Right cardiac atrium (tissue), 5 donors: ENCODE measurements at regions not wholly inside any gene's neighbourhood (a gene's known extent, or its start where the extent isn't known, plus 50 kb on each side); places are given as distances from the start of the nearest gene placed in this dataset.

Experiments used
- ATAC-seq, 2 donors: fragments of 200-7000 bp; cut with Tn5 transposase; one replicate each; pipeline versions ENCODE4 v1.8.0 to v1.9.1; 2020; ENCODE audit warnings: moderate library complexity in 2 of 2, mild to moderate bottlenecking in 1 of 2
- DNase-seq, 3 donors: peaks; one replicate each; pipeline ENCODE4 v3.0.0-alpha.2; 2020
- H3K27ac ChIP-seq: one replicate; pipeline ENCODE4 v1.5.1; 2013; ENCODE audit warnings: mild to moderate bottlenecking, low read length, control low read depth, moderate library complexity
- H3K27me3 ChIP-seq: one replicate; pipeline ENCODE4 v1.6.1; 2013; ENCODE audit not compliant: control insufficient read depth, insufficient read depth
- H3K4me1 ChIP-seq: one replicate; pipeline ENCODE4 v1.6.1; 2013; ENCODE audit warnings: low read length; ENCODE audit not compliant: control insufficient read depth, insufficient read depth
- H3K4me3 ChIP-seq: one replicate; pipeline ENCODE4 v1.5.1; 2013; ENCODE audit warnings: low read length, control low read depth
- H3K9me3 ChIP-seq: one replicate; pipeline ENCODE4 v1.6.1; 2013; ENCODE audit warnings: low read length; ENCODE audit not compliant: control insufficient read depth
- WGBS: extraction: QIAGEN DNeasy Blood & Tissue Kit; methylation state at CpG from one replicate; pipeline ENCODE4 v1.1.7; 2013; 5-methylcytosine and 5-hydroxymethylcytosine counted together
- intact Hi-C, 4 donors: fragments of 100-400 bp; cut with DNase I; formaldehyde crosslinking; loops; one replicate each; pipeline versions ENCODE4 v1.11.0 to v1.14.0; 2022 to 2023
- donor health status: healthy with polysubstance abuse.
- donor health status: DM: no; HTN: yes; CAD: no.
- donor health status: DM: no; HTN: no; CAD: no.
- donor health status: DM: no; HTN: yes; CAD: no; lungs with severe emphysema.
- donor health status: DM: yes; HTN: yes; CAD: no.

GRCh38 chr4:104418286-104418685, 76.4 kb downstream of the CXXC4 start:
- intact Hi-C loops = no loop called here
- DNase-seq = no peak
- ATAC-seq = no peak
- H3K27ac ChIP-seq = no peak overlapping the region
- H3K4me1 ChIP-seq = no peaks in the 10 kb centered on the region
- no peaks in the 10 kb centered on the region for H3K9me3 ChIP-seq
- no peaks in the 10 kb centered on the region for H3K27me3 ChIP-seq
- H3K4me3 ChIP-seq = no peak overlapping the region
- WGBS = 91% methylated on average over 2 of the region's 2 CpGs

- intact Hi-C loops = no loop called here
- Histone ChIP-seq H3K4me3 (no peak overlapping the region), H3K27me3 (no peaks in the 10 kb centered on the region), H3K9me3 (no peaks in the 10 kb centered on the region), H3K27ac (no peak overlapping the region), H3K4me1 (no peaks in the 10 kb centered on the region)
- no peak for DNase-seq
- 91% methylated on average over 3 of the region's 3 CpGs for WGBS
- no peak for ATAC-seq
Measured at GRCh38 chr4:104417357-104417882, 77.3 kb downstream of the CXXC4 start.

GRCh38 chr4:104416725-104417356, 77.9 kb downstream of the CXXC4 start:
- H3K27ac ChIP-seq = no peak overlapping the region
- H3K4me3 ChIP-seq = no peak overlapping the region
- DNase-seq (no peak), ATAC-seq (no peak)
- H3K4me1 ChIP-seq = no peaks in the 10 kb centered on the region
- intact Hi-C loops = no loop called here
- H3K9me3 ChIP-seq = no peaks in the 10 kb centered on the region
- H3K27me3 ChIP-seq = no peaks in the 10 kb centered on the region

- intact Hi-C loops = no loop called here
Measured at GRCh38 chr4:104413487-104413886, 81.2 kb downstream of the CXXC4 start.

GRCh38 chr4:104412344-104412743, 82.3 kb downstream of the CXXC4 start:
- Histone ChIP-seq H3K27me3 (no peaks in the 10 kb centered on the region), H3K4me3 (no peak overlapping the region), H3K9me3 (no peaks in the 10 kb centered on the region), H3K4me1 (no peaks in the 10 kb centered on the region), H3K27ac (no peak overlapping the region)
- DNase-seq (no peak), ATAC-seq (no peak)
- intact Hi-C loops = no loop called here

More at GRCh38 chr4:104413487-104413886, 81.2 kb downstream of the CXXC4 start:
- no peak overlapping the region for H3K27ac ChIP-seq
- no peaks in the 10 kb centered on the region for H3K9me3 ChIP-seq
- H3K4me3 ChIP-seq = no peak overlapping the region
- ATAC-seq (no peak), DNase-seq (no peak)
- no peaks in the 10 kb centered on the region for H3K27me3 ChIP-seq
- H3K4me1 ChIP-seq = no peaks in the 10 kb centered on the region

- no peak for ATAC-seq
- H3K27me3 ChIP-seq = no peaks in the 10 kb centered on the region
- intact Hi-C loops = no loop called here
- no peak overlapping the region for H3K4me3 ChIP-seq
- no peaks in the 10 kb centered on the region for H3K4me1 ChIP-seq
- H3K27ac ChIP-seq = no peak overlapping the region
- WGBS = 98% methylated on average over 2 of the region's 2 CpGs
- no peak for DNase-seq
- no peaks in the 10 kb centered on the region for H3K9me3 ChIP-seq
Measured at GRCh38 chr4:104411502-104411901, 83.2 kb downstream of the CXXC4 start.

- Histone ChIP-seq H3K9me3 (no peaks in the 10 kb centered on the region), H3K4me3 (no peak overlapping the region), H3K27me3 (no peaks in the 10 kb centered on the region), H3K4me1 (no peaks in the 10 kb centered on the region), H3K27ac (no peak overlapping the region)
- intact Hi-C loops = no loop called here
- ATAC-seq = no peak
- WGBS = 45% methylated on average over 2 of the region's 2 CpGs
- DNase-seq = no peak
Measured at GRCh38 chr4:104408878-104409277, 85.8 kb downstream of the CXXC4 start.

- no peak overlapping the region for H3K27ac ChIP-seq
- H3K27me3 ChIP-seq = no peaks in the 10 kb centered on the region
- DNase-seq (no peak), ATAC-seq (no peak)
- no peaks in the 10 kb centered on the region for H3K4me1 ChIP-seq
- intact Hi-C loops = no loop called here
- H3K9me3 ChIP-seq = no peaks in the 10 kb centered on the region
- WGBS = 69% methylated on average over 6 of the region's 6 CpGs
- no peak overlapping the region for H3K4me3 ChIP-seq
Measured at GRCh38 chr4:104404361-104404760, 90.3 kb downstream of the CXXC4 start.

- no peaks in the 10 kb centered on the region for H3K27me3 ChIP-seq
- no peaks in the 10 kb centered on the region for H3K9me3 ChIP-seq
- intact Hi-C loops = no loop called here
- no peak overlapping the region for H3K27ac ChIP-seq
- ATAC-seq (no peak), DNase-seq (no peak)
- H3K4me3 ChIP-seq = no peak overlapping the region
- H3K4me1 ChIP-seq = no peaks in the 10 kb centered on the region
- 28% methylated on average over 5 of the region's 5 CpGs for WGBS
Measured at GRCh38 chr4:104395168-104395614, 99.5 kb downstream of the CXXC4 start.

- ATAC-seq = peak; percentile 50 to 70
- intact Hi-C loops = no loop called here
- H3K4me3 ChIP-seq = no peak overlapping the region
Measured at GRCh38 chr4:104394406-104395167, 100.1 kb downstream of the CXXC4 start.

GRCh38 chr4:104393655-104394324, 100.9 kb downstream of the CXXC4 start:
- no peak for ATAC-seq
- 55% methylated on average over 3 of the region's 3 CpGs for WGBS
- no peak overlapping the region for H3K27ac ChIP-seq
- H3K4me1 ChIP-seq = no peaks in the 10 kb centered on the region
- H3K27me3 ChIP-seq = no peaks in the 10 kb centered on the region
- intact Hi-C loops = no loop called here
- no peak for DNase-seq
- H3K4me3 ChIP-seq = no peak overlapping the region
- H3K9me3 ChIP-seq = no peaks in the 10 kb centered on the region

More at GRCh38 chr4:104394406-104395167, 100.1 kb downstream of the CXXC4 start:
- Histone ChIP-seq H3K9me3 (no peaks in the 10 kb centered on the region), H3K4me1 (no peaks in the 10 kb centered on the region), H3K27me3 (no peaks in the 10 kb centered on the region), H3K27ac (no peak overlapping the region)
- peak in 1 of 3 donors; percentile 35 for DNase-seq
- WGBS = 19% methylated on average over 12 of the region's 12 CpGs
